Gastrocnemius medialis (tissue), 4 donors: ENCODE measurements at regions not wholly inside any gene's neighbourhood (a gene's known extent, or its start where the extent isn't known, plus 50 kb on each side); places are given as distances from the start of the nearest gene placed in this dataset.

Experiments
- POLR2A ChIP-seq, 2 donors: fragments of 450-650 bp; IDR thresholded peaks; one replicate each; pipeline ENCODE4 v1.6.1; 2017; ENCODE audit warnings: antibody characterized with exemption in 2 of 2, mild to moderate bottlenecking in 2 of 2, moderate library complexity in 2 of 2
- TF ChIP-seq, protein P1 (sequence below), 5 experiments: fragments of 450-650 bp in 3 of 5; fragments of 200-600 bp in 2 of 5; sonication (generic) in 2 of 5; IDR thresholded peaks in 4 of 5; conservative IDR thresholded peaks in 1 of 5; 1 replicate in 4 of 5; 2 replicates in 1 of 5; pipeline ENCODE4 v1.5.1; 2016 to 2019; ENCODE audit warnings: antibody characterized with exemption in 5 of 5, mild to moderate bottlenecking in 3 of 5, moderate library complexity in 3 of 5

DNA sequence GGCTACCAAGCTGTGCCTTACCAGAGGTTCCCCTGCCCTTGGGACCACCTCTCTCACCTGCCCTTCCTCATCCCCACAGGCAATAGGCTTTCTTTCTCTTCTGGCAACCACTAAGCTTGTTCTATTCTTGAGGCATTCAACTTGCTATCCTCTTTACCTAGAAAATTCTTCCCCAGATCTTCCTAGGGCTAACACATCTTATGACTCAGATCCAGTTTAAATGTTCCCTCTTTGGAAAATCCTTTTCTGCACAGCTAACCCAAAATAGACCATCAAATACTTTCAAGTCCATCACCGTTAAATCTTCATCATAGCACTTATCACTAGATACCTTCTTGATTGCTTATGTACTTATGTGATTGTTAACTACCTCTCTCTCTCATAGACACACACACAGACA, 93.7 kb downstream of the ENC1 start:
- TF ChIP-seq, protein P1, sequence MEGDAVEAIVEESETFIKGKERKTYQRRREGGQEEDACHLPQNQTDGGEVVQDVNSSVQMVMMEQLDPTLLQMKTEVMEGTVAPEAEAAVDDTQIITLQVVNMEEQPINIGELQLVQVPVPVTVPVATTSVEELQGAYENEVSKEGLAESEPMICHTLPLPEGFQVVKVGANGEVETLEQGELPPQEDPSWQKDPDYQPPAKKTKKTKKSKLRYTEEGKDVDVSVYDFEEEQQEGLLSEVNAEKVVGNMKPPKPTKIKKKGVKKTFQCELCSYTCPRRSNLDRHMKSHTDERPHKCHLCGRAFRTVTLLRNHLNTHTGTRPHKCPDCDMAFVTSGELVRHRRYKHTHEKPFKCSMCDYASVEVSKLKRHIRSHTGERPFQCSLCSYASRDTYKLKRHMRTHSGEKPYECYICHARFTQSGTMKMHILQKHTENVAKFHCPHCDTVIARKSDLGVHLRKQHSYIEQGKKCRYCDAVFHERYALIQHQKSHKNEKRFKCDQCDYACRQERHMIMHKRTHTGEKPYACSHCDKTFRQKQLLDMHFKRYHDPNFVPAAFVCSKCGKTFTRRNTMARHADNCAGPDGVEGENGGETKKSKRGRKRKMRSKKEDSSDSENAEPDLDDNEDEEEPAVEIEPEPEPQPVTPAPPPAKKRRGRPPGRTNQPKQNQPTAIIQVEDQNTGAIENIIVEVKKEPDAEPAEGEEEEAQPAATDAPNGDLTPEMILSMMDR (IDR thresholded peaks at IDR 0.05 in 4 of 5, conservative IDR thresholded peaks at IDR 0.05 in 1 of 5), result no peak
- no peak for TF ChIP-seq POLR2A (IDR thresholded peaks at IDR 0.05)
